Activated T-helper 1 cell treated with anti-CD3 and anti-CD28 coated beads, Interleukin-2, amount 50 U/mL, for 16 hours (primary cell): ENCODE measurements at regions not wholly inside any gene's neighbourhood (a gene's known extent, or its start where the extent isn't known, plus 50 kb on each side); places are given as distances from the start of the nearest gene placed in this dataset.

ENCODE experiments used
- DNase-seq, 2 donors: peaks; one replicate each; pipeline ENCODE4 v3.0.0-alpha.2; 2020; ENCODE audit warnings: low read depth in 1 of 2, low spot score in 1 of 2

- no peak for DNase-seq
Observed at GRCh38 chr17:77590951-77591735, 367.4 kb upstream of the TNRC6C start.

DNA sequence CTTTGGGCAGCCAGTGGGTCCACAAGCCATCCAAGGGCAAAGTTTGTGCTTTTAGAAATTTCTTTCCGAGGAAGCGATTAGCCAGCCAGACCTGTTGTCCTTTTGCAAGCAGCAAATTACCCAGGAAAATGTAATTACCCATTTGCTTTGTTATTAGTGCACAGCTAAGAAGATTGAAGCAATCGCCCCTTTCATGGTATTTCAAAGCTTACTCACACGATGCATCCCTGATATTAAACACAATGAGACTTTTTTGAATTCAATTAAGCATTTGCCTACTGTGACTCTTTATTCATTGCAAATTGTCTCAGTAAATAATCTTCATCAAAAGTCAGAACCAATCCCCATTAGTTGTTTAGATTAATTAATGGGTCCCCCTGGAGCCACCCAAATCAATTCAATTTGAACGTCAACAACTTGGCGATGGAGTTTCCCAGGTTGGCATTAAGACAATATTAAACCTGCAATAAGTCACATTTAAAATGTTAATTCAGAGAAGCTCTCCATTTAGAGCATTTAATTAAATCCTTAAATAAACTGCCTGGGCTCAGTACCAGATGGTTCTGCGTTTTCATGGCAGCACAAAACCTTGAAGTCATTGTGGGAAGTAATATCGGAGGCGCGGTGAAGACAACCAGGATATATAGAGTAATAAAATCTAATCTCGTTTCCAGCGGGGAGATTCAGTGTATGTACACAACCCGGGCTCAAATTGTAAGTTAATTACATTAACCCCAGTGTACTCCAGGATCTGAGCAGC is 366.2 kb upstream of the TNRC6C start:
- DNase-seq = no peak

- no peak for DNase-seq
Observed at GRCh38 chr17:77593081-77593480, 365.4 kb upstream of the TNRC6C start.

DNA sequence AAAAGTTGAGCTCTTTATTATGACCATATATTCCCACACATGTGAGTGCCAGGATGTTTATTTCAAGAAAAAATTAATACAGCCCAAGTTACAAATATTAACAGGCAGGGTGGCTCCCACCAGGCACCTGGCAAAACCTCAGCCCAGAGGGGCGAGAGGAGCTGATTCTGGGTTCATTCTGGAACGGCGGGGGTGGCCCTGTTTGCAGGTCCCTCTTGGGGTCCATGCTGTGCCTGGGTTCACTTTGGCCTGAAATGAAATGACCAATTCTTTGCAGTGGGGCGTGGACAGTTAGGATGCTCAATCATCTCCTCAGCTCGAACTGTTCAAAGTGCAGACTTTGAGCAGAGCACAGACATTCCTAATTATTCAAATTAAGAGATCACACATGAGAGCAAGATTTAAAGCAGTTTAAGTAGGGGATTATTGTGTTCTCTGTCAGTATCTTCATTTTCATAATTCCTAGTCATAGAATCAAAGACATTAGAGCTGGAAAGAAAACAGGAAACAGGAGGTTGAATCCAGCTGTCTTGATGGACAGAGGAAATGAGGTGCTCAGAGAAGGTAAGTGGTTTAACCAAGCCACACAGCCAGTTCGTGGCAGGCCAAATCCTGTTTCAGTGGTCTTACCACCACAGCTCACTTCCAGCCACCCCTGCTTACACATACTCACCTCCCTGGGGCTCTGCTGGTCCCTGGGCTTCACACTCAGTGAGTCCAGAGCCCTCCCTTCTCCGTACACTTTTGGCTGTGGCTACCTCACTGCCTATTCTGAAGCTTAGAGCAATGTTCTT is 363.9 kb upstream of the TNRC6C start:
- no peak for DNase-seq

DNA sequence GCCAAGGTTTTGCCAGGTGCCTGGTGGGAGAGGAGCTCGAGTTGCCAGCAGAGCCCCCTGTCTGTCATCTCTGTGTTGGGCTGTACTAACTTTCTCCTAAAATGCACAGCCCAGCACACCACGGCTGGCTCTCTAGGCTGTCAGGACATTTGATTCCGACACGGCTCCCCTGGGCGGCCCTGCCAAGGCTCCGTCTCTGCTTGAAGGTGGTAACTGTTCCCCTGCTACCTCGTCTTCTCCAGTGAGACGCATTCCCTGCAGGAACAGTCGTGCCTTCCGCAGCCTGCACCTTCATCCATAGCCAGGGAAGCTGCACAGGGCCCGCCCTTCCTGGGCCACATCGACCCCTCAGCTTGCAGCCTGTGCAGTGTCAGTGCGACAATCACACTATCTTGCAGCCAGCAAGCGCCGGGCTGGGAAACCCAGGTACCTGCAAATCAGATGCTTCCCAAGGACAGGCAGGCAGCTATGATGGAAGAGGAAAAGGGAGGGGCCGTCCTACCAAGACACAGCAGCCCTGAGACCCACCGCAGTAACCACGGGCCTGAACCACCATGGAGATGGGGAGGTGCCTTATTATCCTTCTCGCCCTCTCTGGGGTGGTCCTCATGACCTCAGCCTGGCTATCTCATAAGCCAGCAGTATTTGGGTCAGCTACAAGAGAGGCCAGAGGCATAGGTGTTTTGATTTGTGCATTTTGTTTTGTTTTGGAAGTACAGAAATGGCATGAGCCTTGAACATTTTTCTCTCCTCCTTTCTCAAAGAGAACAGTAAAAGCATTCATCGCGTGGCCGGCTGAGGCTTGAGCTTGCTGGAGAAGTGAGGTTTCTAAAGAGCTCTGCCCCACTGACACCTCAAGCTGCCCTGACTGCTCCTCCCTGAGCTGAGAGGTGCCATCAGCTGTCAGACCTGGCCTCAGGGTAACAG is 361.7 kb upstream of the TNRC6C start:
- no peak for DNase-seq

DNA sequence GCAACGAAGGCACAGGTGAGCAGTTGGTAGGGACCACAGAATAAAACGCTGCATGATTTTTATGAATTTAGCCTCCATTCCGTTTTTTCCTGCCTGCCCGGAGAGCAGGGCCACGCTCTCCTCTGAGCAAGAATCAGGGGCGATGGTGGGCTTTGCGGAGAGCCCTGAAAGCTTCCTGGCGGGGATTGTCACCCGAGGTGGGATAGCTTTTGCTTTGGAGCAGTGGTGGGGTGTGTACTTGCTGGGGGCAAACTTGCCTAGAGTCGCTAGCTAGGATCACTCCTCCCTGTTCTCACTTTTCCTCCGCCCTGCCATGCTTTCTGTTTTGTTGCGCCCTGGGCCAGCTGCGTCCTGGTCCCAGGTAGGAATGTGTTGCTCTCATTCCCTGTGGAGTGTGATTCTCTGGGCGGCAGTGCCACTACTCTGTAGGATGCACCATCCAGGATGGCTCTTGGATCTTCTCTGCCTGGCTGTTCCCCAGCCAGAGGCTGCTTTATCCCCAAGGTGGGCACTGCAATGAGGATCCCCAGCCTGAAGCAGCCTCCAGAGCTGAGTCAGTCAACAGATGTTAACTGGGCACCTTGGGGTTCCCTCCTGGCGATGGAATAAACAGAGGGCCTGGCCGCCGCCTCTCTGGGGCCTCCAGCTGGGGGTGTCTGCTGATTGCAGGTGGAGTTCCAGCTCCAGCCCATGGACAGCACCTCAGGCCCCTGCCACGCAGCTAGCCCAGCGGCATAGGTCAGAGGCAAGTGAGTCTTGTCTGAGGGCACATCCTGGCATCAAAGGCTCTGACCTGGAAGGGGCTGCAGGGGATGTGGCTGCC is 360.9 kb upstream of the TNRC6C start:
- DNase-seq = no peak

- DNase-seq = no peak
Observed at GRCh38 chr17:77598241-77598620, 360.3 kb upstream of the TNRC6C start.

DNA sequence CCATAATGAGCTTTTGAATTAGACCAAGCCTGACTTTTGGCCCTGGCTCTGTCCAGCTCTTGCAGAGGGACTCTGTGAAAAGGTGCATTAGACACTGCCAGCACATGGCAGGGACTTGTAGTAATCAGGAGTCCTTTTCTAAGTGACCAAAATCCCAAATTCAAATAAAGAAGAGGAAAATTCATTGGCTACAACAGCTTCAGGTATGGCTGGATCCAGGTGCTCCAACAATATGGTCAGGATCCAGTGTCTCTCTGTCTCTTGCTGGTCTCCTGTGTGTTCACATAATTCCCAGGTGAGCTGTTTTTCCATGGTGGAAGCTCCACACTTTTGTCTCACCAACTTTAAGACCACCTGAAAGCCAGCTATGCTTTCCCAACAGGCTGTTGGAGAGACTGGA is 358.8 kb upstream of the TNRC6C start:
- no peak for DNase-seq

DNA sequence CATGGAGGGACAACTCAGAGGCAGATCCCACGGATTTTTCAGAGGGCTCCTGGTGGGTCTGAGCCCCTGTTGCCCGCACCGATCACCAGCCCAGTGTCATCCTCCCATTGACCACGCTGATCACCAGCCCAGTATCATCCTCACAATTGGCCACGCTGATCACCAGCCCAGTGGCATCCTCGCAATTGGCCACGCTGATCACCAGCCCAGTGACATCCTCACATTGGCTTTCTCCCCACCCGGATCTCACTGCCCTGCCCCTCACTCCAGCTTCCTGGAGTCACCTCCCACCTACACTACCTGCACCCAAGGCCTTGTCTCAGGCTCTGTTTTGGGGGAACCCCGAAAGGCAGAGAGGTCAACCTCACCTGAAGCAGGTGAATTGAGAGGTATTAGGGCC is 358.2 kb upstream of the TNRC6C start:
- no peak for DNase-seq

DNA sequence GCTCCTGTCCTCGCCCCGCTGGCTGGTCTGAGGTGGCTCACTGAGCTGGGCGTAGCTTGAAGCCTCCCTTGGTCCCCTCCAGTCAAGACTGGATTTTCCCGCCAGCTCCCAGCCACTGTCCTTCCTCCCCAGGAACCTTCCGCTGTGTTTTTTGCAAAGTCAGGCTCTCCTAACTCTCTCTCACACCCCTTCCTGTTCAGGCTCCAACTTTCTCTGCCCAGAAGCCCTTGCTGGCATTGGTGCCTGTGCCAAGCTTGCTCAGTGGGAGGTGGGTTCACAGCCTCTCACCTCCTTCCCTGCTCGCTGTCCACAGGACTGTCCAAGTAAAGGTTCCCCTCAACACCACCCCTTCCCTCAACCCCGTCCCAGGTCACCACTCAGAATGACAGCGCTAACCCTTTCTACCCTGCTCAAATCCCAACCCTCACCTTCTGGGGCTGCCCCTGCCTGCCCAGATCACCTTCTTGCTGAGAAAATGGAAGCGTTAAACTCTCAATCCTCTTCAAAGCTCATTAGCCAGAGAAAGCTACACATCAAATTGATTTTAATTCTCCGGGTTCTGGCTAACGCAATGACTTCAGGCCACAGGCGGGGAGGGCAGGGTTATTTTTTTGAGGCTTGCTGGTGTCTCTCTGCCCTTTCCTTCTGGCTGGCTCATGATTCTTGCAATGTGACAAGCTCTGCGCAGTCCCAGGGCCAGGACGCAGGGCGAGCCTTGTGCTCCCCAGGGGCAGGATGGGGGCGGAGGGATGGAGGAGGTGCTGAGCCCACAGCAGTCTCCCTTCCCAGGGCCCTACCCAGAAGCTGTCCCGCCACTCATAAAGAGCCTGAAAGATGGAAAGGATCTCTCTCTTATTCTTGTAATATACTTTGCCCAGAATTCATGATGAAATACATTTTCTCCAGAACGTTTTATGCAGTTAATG is 357.2 kb upstream of the TNRC6C start:
- DNase-seq = no peak

DNA sequence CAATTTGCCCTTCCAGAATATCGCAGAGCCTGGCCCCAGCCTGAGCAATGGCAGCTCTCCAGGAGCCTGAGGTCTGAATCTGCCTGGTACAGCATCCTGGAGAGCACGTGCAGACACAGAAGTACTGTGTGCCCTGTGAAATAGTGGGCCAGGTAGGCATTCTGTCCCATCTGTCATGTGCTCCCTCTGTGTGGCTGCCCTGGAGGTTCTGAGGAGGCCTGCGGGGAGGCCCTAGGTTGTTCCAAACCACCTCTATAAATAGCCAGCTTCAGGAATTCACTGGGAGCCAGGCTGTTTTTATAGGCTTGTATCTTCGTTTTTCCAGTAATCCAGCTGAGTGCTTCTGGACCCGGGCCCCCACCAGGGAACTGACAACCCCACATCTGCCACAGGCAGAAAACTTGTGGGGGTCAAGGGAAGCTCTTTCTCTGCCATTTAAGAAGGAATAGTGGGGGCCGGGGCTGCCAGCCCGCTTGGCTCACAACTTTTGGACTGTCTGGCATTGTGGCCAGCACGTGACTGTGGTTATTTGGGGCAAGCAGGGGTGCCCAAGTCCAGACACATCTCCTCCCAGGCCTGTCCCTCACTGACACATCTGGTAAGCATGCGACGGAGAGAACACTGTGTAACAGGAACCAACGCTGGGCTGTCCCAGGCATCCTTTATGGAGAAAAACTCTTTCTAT is 356.3 kb upstream of the TNRC6C start:
- DNase-seq = no peak

GRCh38 chr17:77602883-77603640 is 355.4 kb upstream of the TNRC6C start:
- no peak for DNase-seq

GRCh38 chr17:77604301-77604972 is 354.1 kb upstream of the TNRC6C start:
- DNase-seq = no peak

DNA sequence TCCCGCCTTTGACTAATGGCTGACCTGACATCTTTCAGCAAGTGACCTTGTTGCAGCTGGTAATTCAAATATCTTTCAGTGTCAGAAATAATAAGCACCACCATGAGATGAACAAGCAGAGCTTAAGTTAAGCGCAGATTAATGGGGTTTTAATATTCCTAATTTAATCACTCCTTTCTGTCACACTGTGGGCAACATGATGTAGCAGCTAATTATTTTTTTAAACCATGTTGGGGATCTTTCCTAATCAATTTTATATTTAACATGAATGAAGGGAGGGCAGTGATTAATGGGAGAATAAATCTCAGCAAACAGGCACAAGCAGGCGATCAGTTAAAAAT is 353.6 kb upstream of the TNRC6C start:
- DNase-seq = no peak

DNA sequence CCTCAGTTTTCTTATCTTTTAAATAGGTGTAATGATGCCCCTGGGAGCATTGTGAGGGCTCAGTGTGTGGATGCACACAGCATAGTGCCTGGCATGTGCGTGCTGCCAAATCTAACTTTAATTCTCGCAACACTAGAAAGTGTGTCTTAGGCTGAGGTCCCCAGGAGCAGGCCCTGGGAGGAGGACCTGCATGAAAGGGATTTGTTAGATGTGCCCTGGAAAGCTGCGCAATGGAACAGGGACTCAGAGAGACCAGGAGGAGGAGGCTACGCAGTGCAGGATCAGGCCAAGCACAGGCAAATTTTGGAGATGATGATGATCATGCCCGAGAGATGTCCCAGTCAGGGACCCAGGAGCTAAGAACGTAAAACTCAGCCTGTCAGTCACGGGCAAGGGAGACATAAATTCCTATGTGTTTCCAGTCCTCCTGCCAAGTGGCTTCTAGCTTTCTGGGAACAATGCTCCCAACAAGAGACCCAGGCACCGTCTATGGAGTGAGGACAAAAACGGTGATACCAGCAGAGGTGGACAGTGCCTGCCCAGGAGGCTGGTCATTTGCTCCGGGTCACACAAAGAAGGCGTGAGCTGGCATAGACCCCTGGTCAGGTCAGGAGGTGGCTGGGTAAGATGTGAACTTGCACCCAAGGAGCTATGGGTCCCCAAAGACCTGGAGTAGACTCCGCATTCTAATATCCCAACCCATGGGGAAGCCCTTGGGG is 352.2 kb upstream of the TNRC6C start:
- DNase-seq = no peak

GRCh38 chr17:77606865-77607210 is 351.7 kb upstream of the TNRC6C start:
- no peak for DNase-seq

DNA sequence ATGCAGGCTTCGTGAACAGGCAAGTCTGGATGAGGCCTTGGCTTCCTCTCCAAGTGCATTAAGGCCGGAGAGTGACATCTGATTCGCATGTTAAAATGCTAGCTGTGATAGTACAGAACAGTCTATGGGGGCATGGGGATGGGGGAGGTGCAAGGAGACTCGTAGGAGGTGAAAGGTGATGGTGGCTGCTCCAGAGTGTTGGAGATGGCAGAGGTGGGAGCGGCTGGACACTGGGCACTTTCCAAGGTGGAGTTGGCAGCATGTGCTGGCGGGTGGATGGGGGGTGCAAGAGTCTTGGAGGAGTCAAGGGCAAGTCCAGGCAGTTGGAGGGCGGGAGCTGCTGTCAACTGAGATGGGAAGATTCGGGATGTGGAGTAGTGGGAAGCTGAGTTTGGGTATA is 350.9 kb upstream of the TNRC6C start:
- DNase-seq = no peak
